Suprapubic skin (tissue), 4 donors: ENCODE measurements at regions not wholly inside any gene's neighbourhood (a gene's known extent, or its start where the extent isn't known, plus 50 kb on each side); places are given as distances from the start of the nearest gene placed in this dataset.

Source experiments
- DNase-seq, 2 donors: peaks; one replicate each; pipeline ENCODE4 v3.0.0-alpha.2; 2019; ENCODE audit warnings: low spot score in 2 of 2
- H3K27ac ChIP-seq: fragments of 200-600 bp; sonication (generic); one replicate; pipeline ENCODE4 v1.5.1; 2019
- H3K27me3 ChIP-seq: fragments of 200-600 bp; sonication (generic); one replicate; pipeline ENCODE4 v1.5.1; 2019
- H3K36me3 ChIP-seq: fragments of 200-600 bp; sonication (generic); one replicate; pipeline ENCODE4 v1.5.1; 2019
- H3K4me1 ChIP-seq: fragments of 200-600 bp; sonication (generic); one replicate; pipeline ENCODE4 v1.5.1; 2019
- H3K4me3 ChIP-seq: fragments of 200-600 bp; sonication (generic); one replicate; pipeline ENCODE4 v1.5.1; 2019; ENCODE audit warnings: mild to moderate bottlenecking
- H3K9me3 ChIP-seq: fragments of 200-600 bp; sonication (generic); one replicate; pipeline ENCODE4 v1.5.1; 2019
- EP300 ChIP-seq: sonication (generic); formaldehyde crosslinking; IDR thresholded peaks from one replicate; pipeline ENCODE4 v1.6.1; 2017; ENCODE audit warnings: antibody characterized with exemption
- POLR2A ChIP-seq, 2 donors: fragments of 450-650 bp; IDR thresholded peaks; one replicate each; pipeline ENCODE4 v1.6.1; 2017; ENCODE audit warnings: antibody characterized with exemption in 2 of 2, mild to moderate bottlenecking in 2 of 2, moderate library complexity in 2 of 2
- POLR2AphosphoS5 ChIP-seq, 3 donors: sonication (generic); formaldehyde crosslinking; IDR thresholded peaks; one replicate each; pipeline ENCODE4 v1.6.1; 2017; ENCODE audit warnings: antibody characterized with exemption in 3 of 3
- WGBS: methylation state at CpG from one replicate; pipeline ENCODE4 v1.1.5; 2018; 5-methylcytosine and 5-hydroxymethylcytosine counted together
- TF ChIP-seq, protein P1 (sequence below), 2 donors: fragments of 200-600 bp in 1 of 2; fragments of 450-650 bp in 1 of 2; sonication (generic) in 1 of 2; IDR thresholded peaks; one replicate each; pipeline ENCODE4 v1.5.1; 2016 to 2019; ENCODE audit warnings: antibody characterized with exemption in 2 of 2, mild to moderate bottlenecking in 1 of 2, moderate library complexity in 1 of 2

DNA sequence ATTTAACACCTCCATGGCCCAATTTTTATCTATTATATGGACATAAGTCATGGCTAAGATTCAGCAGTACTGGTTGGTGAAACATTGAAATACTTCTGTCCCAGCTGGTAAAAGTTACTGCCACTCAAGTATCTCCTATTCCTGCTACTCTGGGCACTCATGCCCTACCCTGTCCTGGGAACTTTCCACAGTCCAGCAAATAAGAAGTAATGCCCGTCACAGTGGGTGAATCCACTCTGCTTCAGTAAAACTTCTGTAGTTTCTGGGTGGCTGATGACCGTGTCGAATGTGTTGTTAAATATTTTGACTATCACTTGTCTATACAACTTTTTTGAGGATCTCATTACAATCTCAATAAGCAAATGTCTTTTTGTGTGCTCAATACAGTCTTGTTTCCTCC, 209.3 kb upstream of the IGF1 start:
- H3K27ac ChIP-seq: no peak overlapping the region
- no peak for TF ChIP-seq EP300
- TF ChIP-seq, protein P1, sequence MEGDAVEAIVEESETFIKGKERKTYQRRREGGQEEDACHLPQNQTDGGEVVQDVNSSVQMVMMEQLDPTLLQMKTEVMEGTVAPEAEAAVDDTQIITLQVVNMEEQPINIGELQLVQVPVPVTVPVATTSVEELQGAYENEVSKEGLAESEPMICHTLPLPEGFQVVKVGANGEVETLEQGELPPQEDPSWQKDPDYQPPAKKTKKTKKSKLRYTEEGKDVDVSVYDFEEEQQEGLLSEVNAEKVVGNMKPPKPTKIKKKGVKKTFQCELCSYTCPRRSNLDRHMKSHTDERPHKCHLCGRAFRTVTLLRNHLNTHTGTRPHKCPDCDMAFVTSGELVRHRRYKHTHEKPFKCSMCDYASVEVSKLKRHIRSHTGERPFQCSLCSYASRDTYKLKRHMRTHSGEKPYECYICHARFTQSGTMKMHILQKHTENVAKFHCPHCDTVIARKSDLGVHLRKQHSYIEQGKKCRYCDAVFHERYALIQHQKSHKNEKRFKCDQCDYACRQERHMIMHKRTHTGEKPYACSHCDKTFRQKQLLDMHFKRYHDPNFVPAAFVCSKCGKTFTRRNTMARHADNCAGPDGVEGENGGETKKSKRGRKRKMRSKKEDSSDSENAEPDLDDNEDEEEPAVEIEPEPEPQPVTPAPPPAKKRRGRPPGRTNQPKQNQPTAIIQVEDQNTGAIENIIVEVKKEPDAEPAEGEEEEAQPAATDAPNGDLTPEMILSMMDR (IDR thresholded peaks at IDR 0.05): no peak
- TF ChIP-seq POLR2AphosphoS5 (IDR thresholded peaks at IDR 0.05): no peak
- no peak for TF ChIP-seq POLR2A (IDR thresholded peaks at IDR 0.05)
- no peaks in the 10 kb centered on the region for H3K27me3 ChIP-seq
- no peak for DNase-seq
- H3K4me1 ChIP-seq: no peaks in the 10 kb centered on the region
- no peaks in the 10 kb centered on the region for H3K9me3 ChIP-seq
- H3K36me3 ChIP-seq: no peaks in the 10 kb centered on the region
- WGBS: 93% methylated on average over 3 of the region's 3 CpGs
- H3K4me3 ChIP-seq: no peak overlapping the region

DNA sequence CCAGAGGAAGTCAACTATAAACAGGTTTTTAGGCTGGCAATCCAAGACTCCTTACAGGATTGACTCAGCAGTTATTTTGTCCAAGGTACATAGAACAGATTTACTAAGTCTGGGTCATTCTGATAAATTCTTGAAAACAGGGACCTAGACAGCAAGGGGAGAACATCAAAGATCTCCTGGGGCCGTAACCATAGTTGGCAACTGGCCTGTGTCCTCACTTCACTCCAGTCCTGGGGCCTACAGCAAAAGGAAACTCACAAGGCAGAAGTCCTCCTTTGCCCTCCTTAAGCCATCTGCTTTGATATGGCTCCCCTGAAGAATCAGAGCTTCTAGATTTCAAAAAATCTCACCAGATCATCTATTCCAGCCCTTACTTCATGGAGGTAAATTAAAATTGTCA, 207.2 kb upstream of the IGF1 start:
- Histone ChIP-seq H3K27me3 (no peaks in the 10 kb centered on the region), H3K4me1 (no peaks in the 10 kb centered on the region), H3K9me3 (no peaks in the 10 kb centered on the region), H3K36me3 (no peaks in the 10 kb centered on the region), H3K4me3 (no peak overlapping the region), H3K27ac (no peak overlapping the region)
- 68% methylated on average over 1 of the region's 1 CpG for WGBS
- no peak for DNase-seq
- no peak for TF ChIP-seq POLR2AphosphoS5 (IDR thresholded peaks at IDR 0.05)
- TF ChIP-seq, protein P1 (IDR thresholded peaks at IDR 0.05): no peak
- no peak for TF ChIP-seq EP300
- no peak for TF ChIP-seq POLR2A (IDR thresholded peaks at IDR 0.05)

DNA sequence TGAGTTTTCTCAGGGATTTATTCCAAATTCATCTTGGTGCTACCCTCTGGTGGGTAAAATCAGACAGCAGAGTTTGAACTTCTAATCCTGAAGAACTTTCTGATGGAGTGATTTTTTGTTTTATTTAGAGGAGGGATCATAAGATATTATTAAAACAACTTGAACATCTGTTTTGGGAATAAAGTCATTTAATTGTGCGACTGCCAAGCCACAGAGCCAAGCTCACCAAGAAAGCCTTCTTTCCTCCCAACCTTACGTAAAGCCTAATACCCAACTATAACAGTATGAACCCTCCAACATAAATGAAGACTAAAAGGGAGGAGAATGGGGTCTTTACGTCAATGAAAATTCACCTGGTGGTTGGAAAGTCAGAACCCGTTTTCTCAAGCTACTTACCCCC, 205.5 kb upstream of the IGF1 start:
- 79% methylated on average over 4 of the region's 4 CpGs for WGBS
- DNase-seq: no peak
- H3K9me3 ChIP-seq: no peaks in the 10 kb centered on the region
- no peaks in the 10 kb centered on the region for H3K36me3 ChIP-seq
- no peak overlapping the region for H3K4me3 ChIP-seq
- TF ChIP-seq EP300 (no peak), POLR2A (IDR thresholded peaks at IDR 0.05) (no peak), POLR2AphosphoS5 (IDR thresholded peaks at IDR 0.05) (no peak)
- TF ChIP-seq, protein P1 (IDR thresholded peaks at IDR 0.05): no peak
- no peak overlapping the region for H3K27ac ChIP-seq
- H3K27me3 ChIP-seq: no peaks in the 10 kb centered on the region
- H3K4me1 ChIP-seq: no peaks in the 10 kb centered on the region

DNA sequence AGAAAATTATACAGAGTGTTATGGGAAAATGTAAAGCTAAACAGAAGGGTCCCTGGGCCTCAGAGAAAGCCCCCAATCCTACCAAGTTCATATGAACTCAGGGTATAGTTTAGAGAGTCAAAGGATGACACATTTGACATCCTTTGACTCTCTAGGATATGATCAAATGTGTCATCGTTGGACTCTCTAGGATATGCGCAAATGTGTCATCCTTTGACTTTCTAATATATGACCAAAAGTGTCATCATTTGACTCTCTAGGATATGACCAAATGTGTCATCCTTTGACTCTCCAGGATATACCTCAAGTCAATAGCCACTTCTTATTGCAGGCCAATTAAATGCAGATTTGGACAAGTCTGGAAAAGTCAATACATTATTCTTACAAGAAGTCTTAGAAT, 204.8 kb upstream of the IGF1 start:
- H3K4me1 ChIP-seq: no peaks in the 10 kb centered on the region
- no peaks in the 10 kb centered on the region for H3K36me3 ChIP-seq
- no peak for DNase-seq
- no peaks in the 10 kb centered on the region for H3K27me3 ChIP-seq
- no peak overlapping the region for H3K27ac ChIP-seq
- H3K9me3 ChIP-seq: no peaks in the 10 kb centered on the region
- no peak overlapping the region for H3K4me3 ChIP-seq
- TF ChIP-seq EP300 (no peak), POLR2A (IDR thresholded peaks at IDR 0.05) (no peak), POLR2AphosphoS5 (IDR thresholded peaks at IDR 0.05) (no peak)
- TF ChIP-seq, protein P1 (IDR thresholded peaks at IDR 0.05): no peak
- WGBS: 88% methylated on average over 2 of the region's 2 CpGs

DNA sequence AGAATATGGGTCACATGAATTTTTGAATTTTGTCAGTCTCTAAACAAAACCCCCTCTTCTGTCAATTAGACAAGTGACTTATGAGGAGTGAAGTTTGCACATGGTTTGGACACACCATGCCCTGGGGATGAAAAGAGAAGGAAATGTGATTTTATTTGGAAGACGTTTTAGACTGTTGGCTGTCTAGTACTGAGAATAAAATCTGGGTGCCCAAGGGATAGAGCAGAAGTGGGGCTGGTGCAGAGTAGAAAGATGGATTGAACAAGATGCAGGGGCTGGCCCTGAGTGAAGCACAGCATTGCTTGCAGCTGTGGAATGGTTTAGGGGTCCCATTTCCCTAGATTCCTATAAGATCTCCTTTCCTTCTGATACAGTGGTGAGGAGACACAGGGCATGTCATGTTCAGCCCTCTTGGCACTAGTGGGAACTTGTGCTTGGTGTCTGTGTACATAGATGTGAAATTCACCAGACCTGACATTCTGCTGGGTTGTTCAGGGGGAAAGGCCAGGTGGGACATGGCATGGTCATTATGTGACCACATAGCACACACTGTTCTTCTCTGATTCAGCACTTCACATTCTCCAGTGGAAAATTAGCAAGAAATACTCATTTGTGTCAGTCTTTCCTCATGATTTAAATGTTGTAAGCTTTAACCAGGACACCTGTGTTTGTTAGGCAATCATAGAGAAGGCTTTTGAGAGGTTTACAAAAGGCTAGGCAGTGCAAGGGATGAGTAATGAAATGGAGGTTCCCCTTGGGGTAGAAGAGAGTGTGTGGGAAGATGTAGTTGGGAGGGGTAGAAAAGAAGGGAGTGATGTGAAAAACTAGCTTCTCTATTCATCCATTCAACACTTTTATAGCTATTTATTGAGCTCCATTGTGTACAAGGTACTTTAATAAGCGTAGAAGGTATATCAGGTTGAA, 202.3 kb upstream of the IGF1 start:
- H3K4me3 ChIP-seq: no peak overlapping the region
- WGBS: 53% methylated on average over 2 of the region's 2 CpGs
- no peak for DNase-seq
- peaks cover 5% of the 10 kb centered on the region for H3K9me3 ChIP-seq
- H3K36me3 ChIP-seq: no peaks in the 10 kb centered on the region
- H3K4me1 ChIP-seq: no peaks in the 10 kb centered on the region
- TF ChIP-seq POLR2A (IDR thresholded peaks at IDR 0.05) (no peak), EP300 (no peak), POLR2AphosphoS5 (IDR thresholded peaks at IDR 0.05) (no peak)
- TF ChIP-seq, protein P1 (IDR thresholded peaks at IDR 0.05): no peak
- no peak overlapping the region for H3K27ac ChIP-seq
- no peaks in the 10 kb centered on the region for H3K27me3 ChIP-seq
